RWPE2 (cell line): ENCODE measurements at regions not wholly inside any gene's neighbourhood (a gene's known extent, or its start where the extent isn't known, plus 50 kb on each side); places are given as distances from the start of the nearest gene placed in this dataset.

Experiments
- ATAC-seq: fragments of 200-7000 bp; cut with Tn5 transposase; 3 replicates; pipeline ENCODE4 v1.9.1; 2021; ENCODE audit warnings: low read depth
- DNase-seq: peaks from one replicate; pipeline ENCODE4 v3.0.0-alpha.2; 2020; ENCODE audit warnings: low spot score
- H3K27ac ChIP-seq: fragments of 450-650 bp; 2 replicates; pipeline ENCODE4 v1.5.1; 2017; ENCODE audit warnings: mild to moderate bottlenecking; ENCODE audit not compliant: poor library complexity, severe bottlenecking
- H3K27me3 ChIP-seq: fragments of 250-450 bp; sonication (Bioruptor Pico); 2 replicates; pipeline ENCODE4 v1.5.1; 2021; ENCODE audit warnings: mild to moderate bottlenecking, moderate library complexity; ENCODE audit not compliant: insufficient read depth, poor library complexity, severe bottlenecking
- H3K36me3 ChIP-seq: fragments of 250-450 bp; sonication (Bioruptor Pico); 2 replicates; pipeline ENCODE4 v1.5.1; 2020; ENCODE audit warnings: low read depth, mild to moderate bottlenecking, moderate library complexity
- H3K4me1 ChIP-seq: fragments of 250-450 bp; sonication (Bioruptor Pico); 2 replicates; pipeline ENCODE4 v1.5.1; 2021; ENCODE audit warnings: mild to moderate bottlenecking, moderate library complexity; ENCODE audit not compliant: insufficient read depth, poor library complexity, severe bottlenecking
- H3K4me3 ChIP-seq: fragments of 250-450 bp; sonication (Bioruptor Pico); 2 replicates; pipeline ENCODE4 v1.5.1; 2021; ENCODE audit warnings: mild to moderate bottlenecking, moderate library complexity; ENCODE audit not compliant: severe bottlenecking
- H3K9me3 ChIP-seq: fragments of 250-450 bp; sonication (Bioruptor Pico); 2 replicates; pipeline ENCODE4 v1.5.1; 2021; ENCODE audit warnings: mild to moderate bottlenecking, moderate library complexity; ENCODE audit not compliant: severe bottlenecking
- TF ChIP-seq, protein P1 (sequence below): fragments of 450-650 bp; IDR thresholded peaks from one replicate; pipeline ENCODE4 v1.5.1; 2017; ENCODE audit warnings: mild to moderate bottlenecking, moderate library complexity; ENCODE audit not compliant: poor library complexity, severe bottlenecking

DNA sequence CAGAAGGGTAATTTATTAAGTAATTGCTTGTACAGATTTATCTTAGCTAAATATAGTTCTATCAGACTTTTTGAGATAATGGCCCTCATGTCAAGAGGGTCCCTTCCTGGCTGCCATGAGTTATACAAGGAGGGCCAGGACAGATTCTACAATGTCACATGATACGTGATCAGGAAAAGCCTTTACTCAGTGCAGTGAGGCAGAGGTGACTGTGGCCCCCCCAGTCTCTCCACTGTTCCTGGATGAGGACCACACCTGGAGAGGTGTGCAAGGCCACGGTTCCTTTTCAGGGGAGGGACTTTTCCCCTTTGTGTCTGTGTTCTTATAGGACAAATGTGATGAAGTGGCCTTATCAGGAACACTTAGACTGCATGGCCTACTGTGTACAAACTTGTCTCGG lies 54.3 kb upstream of the LRCH1 start:
- TF ChIP-seq, protein P1, sequence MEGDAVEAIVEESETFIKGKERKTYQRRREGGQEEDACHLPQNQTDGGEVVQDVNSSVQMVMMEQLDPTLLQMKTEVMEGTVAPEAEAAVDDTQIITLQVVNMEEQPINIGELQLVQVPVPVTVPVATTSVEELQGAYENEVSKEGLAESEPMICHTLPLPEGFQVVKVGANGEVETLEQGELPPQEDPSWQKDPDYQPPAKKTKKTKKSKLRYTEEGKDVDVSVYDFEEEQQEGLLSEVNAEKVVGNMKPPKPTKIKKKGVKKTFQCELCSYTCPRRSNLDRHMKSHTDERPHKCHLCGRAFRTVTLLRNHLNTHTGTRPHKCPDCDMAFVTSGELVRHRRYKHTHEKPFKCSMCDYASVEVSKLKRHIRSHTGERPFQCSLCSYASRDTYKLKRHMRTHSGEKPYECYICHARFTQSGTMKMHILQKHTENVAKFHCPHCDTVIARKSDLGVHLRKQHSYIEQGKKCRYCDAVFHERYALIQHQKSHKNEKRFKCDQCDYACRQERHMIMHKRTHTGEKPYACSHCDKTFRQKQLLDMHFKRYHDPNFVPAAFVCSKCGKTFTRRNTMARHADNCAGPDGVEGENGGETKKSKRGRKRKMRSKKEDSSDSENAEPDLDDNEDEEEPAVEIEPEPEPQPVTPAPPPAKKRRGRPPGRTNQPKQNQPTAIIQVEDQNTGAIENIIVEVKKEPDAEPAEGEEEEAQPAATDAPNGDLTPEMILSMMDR, result no peak
- no peak overlapping the region for H3K27ac ChIP-seq
- no peak overlapping the region for H3K4me3 ChIP-seq
- H3K9me3 ChIP-seq, result no peaks in the 10 kb centered on the region
- H3K36me3 ChIP-seq, result no peaks in the 10 kb centered on the region
- H3K4me1 ChIP-seq, result no peaks in the 10 kb centered on the region
- DNase-seq, result no peak
- ATAC-seq, result no peak
- H3K27me3 ChIP-seq, result no peaks in the 10 kb centered on the region

DNA sequence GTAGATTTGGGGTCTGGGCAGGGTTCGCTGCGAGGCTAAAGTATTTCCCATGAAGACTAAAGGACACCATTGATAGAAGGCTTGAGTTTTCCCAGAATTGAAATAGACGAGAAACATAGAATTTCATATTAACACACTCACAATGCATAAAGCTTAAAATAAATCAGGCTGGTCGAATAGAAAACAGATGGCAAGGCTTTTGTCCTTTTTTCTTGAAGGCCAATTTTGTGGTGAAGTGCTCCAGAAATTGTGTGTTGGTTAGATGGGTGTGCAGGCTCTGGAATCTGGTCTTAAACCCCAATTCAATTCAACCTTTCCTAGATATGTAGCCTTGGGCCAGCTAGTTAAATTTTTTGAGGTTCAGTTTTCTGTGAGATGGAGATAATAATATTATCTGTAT lies 56.9 kb upstream of the LRCH1 start:
- Histone ChIP-seq H3K4me1 (no peaks in the 10 kb centered on the region), H3K27me3 (no peaks in the 10 kb centered on the region), H3K4me3 (no peak overlapping the region), H3K27ac (no peak overlapping the region), H3K36me3 (no peaks in the 10 kb centered on the region), H3K9me3 (no peaks in the 10 kb centered on the region)
- DNase-seq, result no peak
- no peak for ATAC-seq
- TF ChIP-seq, protein P1, result no peak

DNA sequence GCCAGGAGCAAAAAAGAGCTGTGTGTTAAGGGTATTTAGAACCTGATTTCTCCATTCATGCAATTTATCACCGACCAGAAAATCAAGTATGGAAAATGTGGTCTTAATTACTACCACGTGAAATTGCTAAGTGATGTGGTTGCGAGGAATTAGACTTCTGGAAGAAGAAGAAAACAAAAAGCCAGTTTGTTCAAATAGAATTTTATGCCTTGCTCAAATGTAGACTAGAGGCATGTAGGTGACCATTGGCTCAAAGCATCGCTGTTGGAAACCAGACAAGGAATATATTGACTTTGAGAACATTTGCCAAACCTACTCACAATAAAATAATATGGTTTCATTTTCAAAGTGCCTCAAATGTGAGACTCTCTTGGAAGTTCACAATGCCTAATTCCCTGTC lies 57.3 kb upstream of the LRCH1 start:
- Histone ChIP-seq H3K27ac (no peak overlapping the region), H3K27me3 (no peaks in the 10 kb centered on the region), H3K4me1 (no peaks in the 10 kb centered on the region), H3K36me3 (no peaks in the 10 kb centered on the region), H3K9me3 (no peaks in the 10 kb centered on the region), H3K4me3 (no peak overlapping the region)
- DNase-seq, result no peak
- TF ChIP-seq, protein P1, result no peak
- ATAC-seq, result no peak

DNA sequence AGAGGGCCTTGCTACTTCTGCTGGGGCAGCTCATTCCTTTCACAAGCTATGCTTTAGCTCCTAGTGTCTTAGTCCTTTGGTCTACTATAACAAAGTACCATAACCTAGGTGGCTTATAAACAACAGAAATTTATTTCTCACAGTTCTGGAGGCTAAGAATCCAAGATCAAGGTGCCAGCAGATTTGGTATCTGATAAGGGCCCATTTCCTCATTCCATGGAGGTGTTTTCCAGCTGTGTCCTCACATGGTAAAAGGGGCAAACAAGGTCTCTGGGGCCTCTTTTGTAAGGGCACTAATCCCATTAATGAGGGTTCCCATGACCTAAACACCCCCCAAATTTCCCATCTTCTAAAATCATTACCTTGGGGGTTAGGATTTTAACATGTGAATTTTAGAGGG lies 57.9 kb upstream of the LRCH1 start:
- Histone ChIP-seq H3K4me1 (no peaks in the 10 kb centered on the region), H3K27ac (no peak overlapping the region), H3K4me3 (no peak overlapping the region), H3K9me3 (no peaks in the 10 kb centered on the region), H3K27me3 (no peaks in the 10 kb centered on the region), H3K36me3 (no peaks in the 10 kb centered on the region)
- no peak for ATAC-seq
- no peak for DNase-seq
- TF ChIP-seq, protein P1, result no peak

DNA sequence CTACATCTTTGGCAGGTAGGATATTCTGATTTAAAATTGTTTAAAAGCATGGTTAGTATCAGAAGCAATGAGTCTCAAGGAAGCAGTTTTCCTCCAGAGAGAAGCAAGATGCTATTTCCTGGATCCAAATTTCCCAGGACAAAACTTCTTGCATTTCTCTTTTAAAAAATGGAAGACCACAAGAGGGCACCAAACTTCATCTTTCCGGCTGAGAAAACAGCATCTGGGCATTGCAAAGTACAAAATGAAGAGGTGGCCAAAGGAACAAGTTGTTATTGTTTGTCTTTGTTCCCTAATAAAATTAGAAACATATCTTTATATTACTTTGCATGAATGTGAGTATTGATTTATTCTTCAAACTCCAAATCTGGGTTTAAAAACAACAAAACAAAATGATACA lies 60.0 kb upstream of the LRCH1 start:
- H3K27ac ChIP-seq, result no peak overlapping the region
- ATAC-seq, result no peak
- H3K36me3 ChIP-seq, result no peaks in the 10 kb centered on the region
- H3K9me3 ChIP-seq, result no peaks in the 10 kb centered on the region
- no peaks in the 10 kb centered on the region for H3K27me3 ChIP-seq
- H3K4me1 ChIP-seq, result no peaks in the 10 kb centered on the region
- TF ChIP-seq, protein P1, result peak; percentile 69
- no peak for DNase-seq
- no peak overlapping the region for H3K4me3 ChIP-seq
